ENCODE measurements at regions not wholly inside any gene's neighbourhood (a gene's known extent, or its start where the extent isn't known, plus 50 kb on each side); places are given as distances from the start of the nearest gene placed in this dataset.

DNA sequence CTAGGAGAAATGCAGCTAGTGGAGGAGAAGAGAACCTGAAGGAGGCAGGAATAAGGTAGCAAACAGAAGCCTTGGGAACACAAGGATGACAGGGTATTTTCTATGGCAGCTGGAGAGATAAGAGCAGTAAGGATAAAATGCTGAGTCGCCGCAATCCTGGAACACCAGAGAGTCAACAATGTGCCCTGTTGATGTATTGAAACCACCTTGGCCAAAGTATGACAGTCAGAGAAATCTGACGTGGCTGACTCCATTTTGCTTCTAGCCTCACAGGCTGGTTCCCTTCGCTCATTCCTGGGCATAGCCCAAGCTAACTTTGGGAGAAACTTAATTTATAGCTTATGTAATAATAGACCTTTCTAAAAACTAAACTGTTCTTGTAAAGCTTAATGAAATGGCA is 56.6 kb upstream of the C4orf54 start:
- H3K27me3 ChIP-seq (ENCODE audit: low read depth): no peaks in the 10 kb centered on the region
- intact Hi-C loops (cut with micrococcal nuclease): loop anchor here (10.0 kb wide), 1 partner anchor 139 kb away; the partner anchor contains the start of gene MTTP
- no peak overlapping the region for H3K4me3 ChIP-seq
- peaks cover 34% of the 10 kb centered on the region for H3K4me1 ChIP-seq
- H3K9me3 ChIP-seq (replicated peaks): no peaks in the 10 kb centered on the region
- H3K36me3 ChIP-seq: no peaks in the 10 kb centered on the region
- no peak overlapping the region for H3K27ac ChIP-seq (replicated peaks)
- TF ChIP-seq, protein P1, sequence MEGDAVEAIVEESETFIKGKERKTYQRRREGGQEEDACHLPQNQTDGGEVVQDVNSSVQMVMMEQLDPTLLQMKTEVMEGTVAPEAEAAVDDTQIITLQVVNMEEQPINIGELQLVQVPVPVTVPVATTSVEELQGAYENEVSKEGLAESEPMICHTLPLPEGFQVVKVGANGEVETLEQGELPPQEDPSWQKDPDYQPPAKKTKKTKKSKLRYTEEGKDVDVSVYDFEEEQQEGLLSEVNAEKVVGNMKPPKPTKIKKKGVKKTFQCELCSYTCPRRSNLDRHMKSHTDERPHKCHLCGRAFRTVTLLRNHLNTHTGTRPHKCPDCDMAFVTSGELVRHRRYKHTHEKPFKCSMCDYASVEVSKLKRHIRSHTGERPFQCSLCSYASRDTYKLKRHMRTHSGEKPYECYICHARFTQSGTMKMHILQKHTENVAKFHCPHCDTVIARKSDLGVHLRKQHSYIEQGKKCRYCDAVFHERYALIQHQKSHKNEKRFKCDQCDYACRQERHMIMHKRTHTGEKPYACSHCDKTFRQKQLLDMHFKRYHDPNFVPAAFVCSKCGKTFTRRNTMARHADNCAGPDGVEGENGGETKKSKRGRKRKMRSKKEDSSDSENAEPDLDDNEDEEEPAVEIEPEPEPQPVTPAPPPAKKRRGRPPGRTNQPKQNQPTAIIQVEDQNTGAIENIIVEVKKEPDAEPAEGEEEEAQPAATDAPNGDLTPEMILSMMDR (IDR thresholded peaks at IDR 0.05; ENCODE audit: borderline replicate concordance): no peak
- no peak for DNase-seq

GRCh38 chr4:99712530-99712929 is 54.9 kb upstream of the C4orf54 start:
- intact Hi-C loops (cut with micrococcal nuclease): loop anchor here (10.0 kb wide), 1 partner anchor 138 kb away; the partner anchor contains the start of gene MTTP
- Histone ChIP-seq H3K9me3 (replicated peaks) (no peaks in the 10 kb centered on the region), H3K4me1 (peaks cover 34% of the 10 kb centered on the region), H3K27me3 (ENCODE audit: low read depth) (no peaks in the 10 kb centered on the region), H3K36me3 (no peaks in the 10 kb centered on the region), H3K27ac (replicated peaks) (no peak overlapping the region), H3K4me3 (no peak overlapping the region)
- DNase-seq: no peak
- TF ChIP-seq, protein P1 (IDR thresholded peaks at IDR 0.05; ENCODE audit: borderline replicate concordance): no peak

GRCh38 chr4:99712099-99712498 is 54.5 kb upstream of the C4orf54 start:
- Histone ChIP-seq H3K4me3 (no peak overlapping the region), H3K27ac (replicated peaks) (no peak overlapping the region), H3K36me3 (no peaks in the 10 kb centered on the region), H3K9me3 (replicated peaks) (no peaks in the 10 kb centered on the region), H3K27me3 (ENCODE audit: low read depth) (no peaks in the 10 kb centered on the region), H3K4me1 (peaks cover 34% of the 10 kb centered on the region)
- TF ChIP-seq, protein P1 (IDR thresholded peaks at IDR 0.05; ENCODE audit: borderline replicate concordance): no peak
- intact Hi-C loops (cut with micrococcal nuclease): loop anchor here (10.0 kb wide), 1 partner anchor 137 kb away; the partner anchor contains the start of gene MTTP
- no peak for DNase-seq

GRCh38 chr4:99711657-99712056 is 54.0 kb upstream of the C4orf54 start:
- no peak overlapping the region for H3K27ac ChIP-seq (replicated peaks)

DNA sequence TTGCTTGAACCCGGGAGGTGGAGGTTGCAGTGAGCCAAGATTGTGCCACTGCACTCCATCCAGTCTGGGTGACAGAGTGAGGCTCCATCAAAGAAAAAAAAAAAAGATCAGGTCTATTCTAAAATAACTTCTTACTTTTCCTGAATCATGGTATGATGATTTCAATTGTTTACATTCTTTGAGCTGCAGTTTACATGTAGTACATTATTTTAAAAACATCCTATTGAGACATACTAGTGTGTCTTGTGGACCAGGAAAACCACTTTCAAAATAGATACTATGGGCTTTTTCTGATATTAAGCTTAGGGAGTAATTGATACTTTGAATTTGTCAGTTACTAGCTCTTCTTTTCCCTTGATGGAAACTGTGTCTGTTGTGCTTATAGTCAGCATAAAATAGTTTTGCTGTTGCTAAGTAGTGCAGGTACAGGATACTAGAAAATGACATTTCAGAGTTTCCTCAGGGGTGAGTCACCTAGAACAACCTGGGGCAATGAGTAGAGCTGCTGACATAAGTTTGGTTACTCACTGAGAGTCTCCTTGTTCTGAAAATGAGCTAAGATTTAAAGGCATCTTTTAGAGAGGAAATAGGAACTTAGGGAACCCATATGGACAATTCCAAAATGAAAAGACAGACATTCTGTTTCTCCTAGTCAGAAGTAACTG is 53.2 kb upstream of the C4orf54 start:
- intact Hi-C loops (cut with micrococcal nuclease): loop anchor here (10.0 kb wide), 1 partner anchor 136 kb away; the partner anchor contains the start of gene MTTP
- TF ChIP-seq, protein P1 (IDR thresholded peaks at IDR 0.05; ENCODE audit: borderline replicate concordance): no peak
- H3K4me1 ChIP-seq: peaks cover 31% of the 10 kb centered on the region
- H3K4me3 ChIP-seq: no peak overlapping the region
- H3K27ac ChIP-seq (replicated peaks): no peak overlapping the region
- H3K36me3 ChIP-seq: no peaks in the 10 kb centered on the region
- H3K27me3 ChIP-seq (ENCODE audit: low read depth): no peaks in the 10 kb centered on the region
- H3K9me3 ChIP-seq (replicated peaks): no peaks in the 10 kb centered on the region
- no peak for DNase-seq

More at GRCh38 chr4:99711657-99712056, 54.0 kb upstream of the C4orf54 start:
- TF ChIP-seq, protein P1 (IDR thresholded peaks at IDR 0.05; ENCODE audit: borderline replicate concordance): no peak
- H3K36me3 ChIP-seq: no peaks in the 10 kb centered on the region
- H3K27me3 ChIP-seq (ENCODE audit: low read depth): no peaks in the 10 kb centered on the region
- peaks cover 34% of the 10 kb centered on the region for H3K4me1 ChIP-seq
- intact Hi-C loops (cut with micrococcal nuclease): loop anchor here (10.0 kb wide), 1 partner anchor 137 kb away; the partner anchor contains the start of gene MTTP
- no peak for DNase-seq
- H3K9me3 ChIP-seq (replicated peaks): no peaks in the 10 kb centered on the region
- H3K4me3 ChIP-seq: no peak overlapping the region

Measured in left ventricle myocardium inferior (tissue), 1 donor.